ENCODE measurements at regions not wholly inside any gene's neighbourhood (a gene's known extent, or its start where the extent isn't known, plus 50 kb on each side); places are given as distances from the start of the nearest gene placed in this dataset.

- no peak for DNase-seq (ENCODE audit: low read depth in 1 of 2, low spot score in 1 of 2)
Observed at GRCh38 chr7:13745530-13745929, 243.9 kb downstream of the ETV1 start.

DNA sequence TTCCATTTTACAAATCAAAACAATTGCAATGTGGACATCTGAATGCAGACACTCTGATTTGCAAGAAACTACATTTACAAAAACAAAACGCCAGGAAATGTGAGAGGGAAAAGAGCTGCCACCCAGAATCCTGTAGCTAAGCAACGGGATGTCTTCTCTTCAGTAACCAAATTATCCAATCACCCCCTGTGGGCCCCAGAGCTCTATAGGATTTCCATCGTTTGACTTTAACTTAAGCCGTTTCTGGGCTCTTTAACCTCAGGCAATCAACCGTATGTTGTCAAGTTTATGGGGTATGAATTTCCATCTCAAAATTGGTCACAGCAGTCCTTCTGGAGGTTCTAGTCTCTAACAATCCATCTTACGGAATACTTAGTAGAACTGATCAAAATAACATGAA lies 240.5 kb downstream of the ETV1 start:
- TF ChIP-seq SPI1 (IDR thresholded peaks at IDR 0.05; ENCODE audit: borderline replicate concordance, low read depth) (no peak), GABPA (IDR thresholded peaks at IDR 0.05; ENCODE audit: low read depth) (no peak), POLR2AphosphoS5 (IDR thresholded peaks at IDR 0.05; ENCODE audit: low read depth) (no peak)
- TF ChIP-seq, protein P1, sequence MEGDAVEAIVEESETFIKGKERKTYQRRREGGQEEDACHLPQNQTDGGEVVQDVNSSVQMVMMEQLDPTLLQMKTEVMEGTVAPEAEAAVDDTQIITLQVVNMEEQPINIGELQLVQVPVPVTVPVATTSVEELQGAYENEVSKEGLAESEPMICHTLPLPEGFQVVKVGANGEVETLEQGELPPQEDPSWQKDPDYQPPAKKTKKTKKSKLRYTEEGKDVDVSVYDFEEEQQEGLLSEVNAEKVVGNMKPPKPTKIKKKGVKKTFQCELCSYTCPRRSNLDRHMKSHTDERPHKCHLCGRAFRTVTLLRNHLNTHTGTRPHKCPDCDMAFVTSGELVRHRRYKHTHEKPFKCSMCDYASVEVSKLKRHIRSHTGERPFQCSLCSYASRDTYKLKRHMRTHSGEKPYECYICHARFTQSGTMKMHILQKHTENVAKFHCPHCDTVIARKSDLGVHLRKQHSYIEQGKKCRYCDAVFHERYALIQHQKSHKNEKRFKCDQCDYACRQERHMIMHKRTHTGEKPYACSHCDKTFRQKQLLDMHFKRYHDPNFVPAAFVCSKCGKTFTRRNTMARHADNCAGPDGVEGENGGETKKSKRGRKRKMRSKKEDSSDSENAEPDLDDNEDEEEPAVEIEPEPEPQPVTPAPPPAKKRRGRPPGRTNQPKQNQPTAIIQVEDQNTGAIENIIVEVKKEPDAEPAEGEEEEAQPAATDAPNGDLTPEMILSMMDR (IDR thresholded peaks at IDR 0.05; ENCODE audit: insufficient read depth, low read length) = no peak
- TF ChIP-seq, protein P2, sequence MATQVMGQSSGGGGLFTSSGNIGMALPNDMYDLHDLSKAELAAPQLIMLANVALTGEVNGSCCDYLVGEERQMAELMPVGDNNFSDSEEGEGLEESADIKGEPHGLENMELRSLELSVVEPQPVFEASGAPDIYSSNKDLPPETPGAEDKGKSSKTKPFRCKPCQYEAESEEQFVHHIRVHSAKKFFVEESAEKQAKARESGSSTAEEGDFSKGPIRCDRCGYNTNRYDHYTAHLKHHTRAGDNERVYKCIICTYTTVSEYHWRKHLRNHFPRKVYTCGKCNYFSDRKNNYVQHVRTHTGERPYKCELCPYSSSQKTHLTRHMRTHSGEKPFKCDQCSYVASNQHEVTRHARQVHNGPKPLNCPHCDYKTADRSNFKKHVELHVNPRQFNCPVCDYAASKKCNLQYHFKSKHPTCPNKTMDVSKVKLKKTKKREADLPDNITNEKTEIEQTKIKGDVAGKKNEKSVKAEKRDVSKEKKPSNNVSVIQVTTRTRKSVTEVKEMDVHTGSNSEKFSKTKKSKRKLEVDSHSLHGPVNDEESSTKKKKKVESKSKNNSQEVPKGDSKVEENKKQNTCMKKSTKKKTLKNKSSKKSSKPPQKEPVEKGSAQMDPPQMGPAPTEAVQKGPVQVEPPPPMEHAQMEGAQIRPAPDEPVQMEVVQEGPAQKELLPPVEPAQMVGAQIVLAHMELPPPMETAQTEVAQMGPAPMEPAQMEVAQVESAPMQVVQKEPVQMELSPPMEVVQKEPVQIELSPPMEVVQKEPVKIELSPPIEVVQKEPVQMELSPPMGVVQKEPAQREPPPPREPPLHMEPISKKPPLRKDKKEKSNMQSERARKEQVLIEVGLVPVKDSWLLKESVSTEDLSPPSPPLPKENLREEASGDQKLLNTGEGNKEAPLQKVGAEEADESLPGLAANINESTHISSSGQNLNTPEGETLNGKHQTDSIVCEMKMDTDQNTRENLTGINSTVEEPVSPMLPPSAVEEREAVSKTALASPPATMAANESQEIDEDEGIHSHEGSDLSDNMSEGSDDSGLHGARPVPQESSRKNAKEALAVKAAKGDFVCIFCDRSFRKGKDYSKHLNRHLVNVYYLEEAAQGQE (IDR thresholded peaks at IDR 0.05; ENCODE audit: insufficient replicate concordance, low read depth) = no peak
- Histone ChIP-seq H3K4me3 (replicated peaks; ENCODE audit: insufficient read depth, low read length) (no peak overlapping the region), H3K27ac (replicated peaks) (no peak overlapping the region), H3K27me3 (ENCODE audit: insufficient read depth, poor library complexity, severe bottlenecking) (no peaks in the 10 kb centered on the region)
- no peak for DNase-seq (ENCODE audit: low read depth in 1 of 2, low spot score in 1 of 2)

More at GRCh38 chr7:13745530-13745929, 243.9 kb downstream of the ETV1 start:
- no peak for TF ChIP-seq POLR2AphosphoS5 (IDR thresholded peaks at IDR 0.05; ENCODE audit: low read depth)
- Histone ChIP-seq H3K27me3 (ENCODE audit: insufficient read depth, poor library complexity, severe bottlenecking) (no peaks in the 10 kb centered on the region), H3K4me3 (replicated peaks; ENCODE audit: insufficient read depth, low read length) (no peak overlapping the region), H3K27ac (replicated peaks) (no peak overlapping the region)

DNA sequence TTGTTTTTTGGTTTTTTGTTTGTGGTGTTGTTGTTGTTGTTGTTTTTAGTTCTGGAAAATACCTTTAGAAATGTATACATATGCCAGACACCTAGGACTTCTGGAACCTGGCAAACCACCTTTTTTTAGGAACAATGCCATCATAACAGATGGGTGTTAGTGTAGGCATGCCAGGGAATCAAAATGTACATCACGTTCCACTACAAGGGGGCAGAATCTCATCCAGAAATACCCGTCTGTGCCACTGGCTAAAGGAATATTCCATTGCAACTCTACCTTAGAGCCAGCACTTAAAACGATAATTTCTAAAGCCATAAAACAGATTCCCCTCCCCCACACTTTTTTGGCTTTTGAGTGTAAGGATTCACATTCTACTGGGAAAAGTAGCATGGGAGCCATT lies 239.8 kb downstream of the ETV1 start:
- no peak for DNase-seq (ENCODE audit: low read depth in 1 of 2, low spot score in 1 of 2)
- H3K27me3 ChIP-seq (ENCODE audit: insufficient read depth, poor library complexity, severe bottlenecking) = no peaks in the 10 kb centered on the region
- H3K4me3 ChIP-seq (replicated peaks; ENCODE audit: insufficient read depth, low read length) = no peak overlapping the region
- TF ChIP-seq SPI1 (IDR thresholded peaks at IDR 0.05; ENCODE audit: borderline replicate concordance, low read depth) (no peak), GABPA (IDR thresholded peaks at IDR 0.05; ENCODE audit: low read depth) (no peak), POLR2AphosphoS5 (IDR thresholded peaks at IDR 0.05; ENCODE audit: low read depth) (no peak)
- TF ChIP-seq, protein P1 (IDR thresholded peaks at IDR 0.05; ENCODE audit: insufficient read depth, low read length) = no peak
- TF ChIP-seq, protein P2 (IDR thresholded peaks at IDR 0.05; ENCODE audit: insufficient replicate concordance, low read depth) = no peak
- no peak overlapping the region for H3K27ac ChIP-seq (replicated peaks)

DNA sequence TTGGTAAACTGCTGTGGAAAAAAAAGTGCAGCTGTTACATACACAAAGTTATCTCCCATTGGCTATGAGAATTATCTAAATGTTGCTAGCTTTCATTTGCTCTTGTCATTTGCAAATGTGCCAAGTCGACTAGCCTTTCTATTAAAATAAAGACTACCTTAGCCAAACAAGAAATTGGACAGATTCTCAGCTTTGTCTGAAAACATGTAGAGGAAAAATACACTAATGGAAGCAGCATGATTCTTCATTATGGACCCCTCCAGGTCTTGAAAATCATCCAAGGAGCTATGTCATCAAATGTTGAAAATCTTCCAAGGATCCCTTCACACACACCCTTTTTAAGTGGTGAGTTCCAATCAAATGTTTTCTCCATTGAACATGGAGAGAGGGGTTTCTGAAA lies 237.7 kb downstream of the ETV1 start:
- DNase-seq (ENCODE audit: low read depth in 1 of 2, low spot score in 1 of 2) = no peak
- Histone ChIP-seq H3K27me3 (ENCODE audit: insufficient read depth, poor library complexity, severe bottlenecking) (no peaks in the 10 kb centered on the region), H3K27ac (replicated peaks) (no peak overlapping the region), H3K4me3 (replicated peaks; ENCODE audit: insufficient read depth, low read length) (no peak overlapping the region)
- TF ChIP-seq GABPA (IDR thresholded peaks at IDR 0.05; ENCODE audit: low read depth) (no peak), POLR2AphosphoS5 (IDR thresholded peaks at IDR 0.05; ENCODE audit: low read depth) (no peak), SPI1 (IDR thresholded peaks at IDR 0.05; ENCODE audit: borderline replicate concordance, low read depth) (no peak)
- TF ChIP-seq, protein P2 (IDR thresholded peaks at IDR 0.05; ENCODE audit: insufficient replicate concordance, low read depth) = no peak
- TF ChIP-seq, protein P1 (IDR thresholded peaks at IDR 0.05; ENCODE audit: insufficient read depth, low read length) = no peak
